Neural cell (in vitro differentiated cells): ENCODE measurements at regions not wholly inside any gene's neighbourhood (a gene's known extent, or its start where the extent isn't known, plus 50 kb on each side); places are given as distances from the start of the nearest gene placed in this dataset.

Experiments
- CTCF ChIP-seq: fragments of 450-650 bp; IDR thresholded peaks from 2 replicates; pipeline ENCODE4 v1.5.1; 2014; ENCODE audit warnings: antibody characterized with exemption, mild to moderate bottlenecking, moderate library complexity; ENCODE audit not compliant: poor library complexity, severe bottlenecking
- EP300 ChIP-seq: fragments of 450-650 bp; conservative IDR thresholded peaks from 2 replicates; pipeline ENCODE4 v1.6.1; 2014; ENCODE audit warnings: antibody characterized with exemption, mild to moderate bottlenecking, moderate library complexity; ENCODE audit not compliant: poor library complexity, severe bottlenecking
- EZH2 ChIP-seq: fragments of 200-600, 300-800 bp; shearing (Covaris generic), sonication (generic); IDR thresholded peaks from 2 replicates; pipeline ENCODE4 v1.6.1; 2014; ENCODE audit warnings: antibody characterized with exemption, low read length, borderline replicate concordance, mild to moderate bottlenecking; ENCODE audit not compliant: insufficient read depth, poor library complexity, severe bottlenecking
- MXI1 ChIP-seq: fragments of 450-650 bp; conservative IDR thresholded peaks from 2 replicates; pipeline ENCODE4 v1.6.1; 2014; ENCODE audit warnings: antibody characterized with exemption, mild to moderate bottlenecking; ENCODE audit not compliant: poor library complexity, severe bottlenecking
- POLR2AphosphoS5 ChIP-seq: IDR thresholded peaks from 2 replicates; pipeline ENCODE4 v1.6.1; 2012
- RAD21 ChIP-seq: fragments of 450-650 bp; conservative IDR thresholded peaks from 2 replicates; pipeline ENCODE4 v1.6.1; 2014; ENCODE audit warnings: antibody characterized with exemption, mild to moderate bottlenecking, moderate library complexity
- SMC3 ChIP-seq: fragments of 450-650 bp; conservative IDR thresholded peaks from 2 replicates; pipeline ENCODE4 v1.6.1; 2014; ENCODE audit warnings: antibody characterized with exemption, mild to moderate bottlenecking, moderate library complexity; ENCODE audit not compliant: poor library complexity

- TF ChIP-seq EZH2 (no peak), CTCF (no peak), POLR2AphosphoS5 (no peak), RAD21 (no peak), MXI1 (no peak), EP300 (no peak), SMC3 (no peak)
These were observed 274.2 kb downstream of the CASP12 start for GRCh38 chr11:104624021-104624420.
